A673 (cell line): ENCODE measurements at regions not wholly inside any gene's neighbourhood (a gene's known extent, or its start where the extent isn't known, plus 50 kb on each side); places are given as distances from the start of the nearest gene placed in this dataset.

Experiments used
- EZH2 ChIP-seq: fragments of 200-600 bp; sonication (generic); IDR thresholded peaks from 2 replicates; pipeline ENCODE4 v1.6.1; 2017; ENCODE audit warnings: borderline replicate concordance, low read depth, mild to moderate bottlenecking, mixed read lengths, antibody characterized with exemption, low read length; ENCODE audit not compliant: poor library complexity, severe bottlenecking
- TF ChIP-seq, protein P1 (sequence below): fragments of 300-800, 200-600 bp; sonication (generic); conservative IDR thresholded peaks from 2 replicates; pipeline ENCODE4 v1.5.1; 2017; ENCODE audit warnings: low read depth, mild to moderate bottlenecking, antibody characterized with exemption, low read length, moderate library complexity, mixed read lengths

DNA sequence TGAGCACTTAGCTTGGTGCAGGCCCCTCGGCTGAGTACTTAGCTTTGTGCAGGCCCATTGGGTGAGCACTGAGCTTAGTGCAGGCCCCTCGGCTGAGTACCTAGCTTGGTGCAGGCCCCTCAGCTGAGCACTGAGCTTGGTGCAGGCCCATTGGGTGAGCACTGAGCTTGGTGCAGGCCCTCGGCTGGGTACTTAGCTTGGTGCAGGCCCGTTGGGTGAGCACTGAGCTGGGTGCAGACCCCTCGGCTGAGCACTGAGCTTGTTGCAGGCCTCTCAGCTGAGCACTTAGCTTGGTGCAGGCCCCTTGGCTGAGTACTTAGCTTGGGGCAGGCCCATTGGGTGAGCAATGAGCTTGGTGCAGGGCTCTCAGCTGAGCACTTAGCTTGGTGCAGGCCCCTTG lies 387.1 kb downstream of the THBS2 start:
- TF ChIP-seq, protein P1, sequence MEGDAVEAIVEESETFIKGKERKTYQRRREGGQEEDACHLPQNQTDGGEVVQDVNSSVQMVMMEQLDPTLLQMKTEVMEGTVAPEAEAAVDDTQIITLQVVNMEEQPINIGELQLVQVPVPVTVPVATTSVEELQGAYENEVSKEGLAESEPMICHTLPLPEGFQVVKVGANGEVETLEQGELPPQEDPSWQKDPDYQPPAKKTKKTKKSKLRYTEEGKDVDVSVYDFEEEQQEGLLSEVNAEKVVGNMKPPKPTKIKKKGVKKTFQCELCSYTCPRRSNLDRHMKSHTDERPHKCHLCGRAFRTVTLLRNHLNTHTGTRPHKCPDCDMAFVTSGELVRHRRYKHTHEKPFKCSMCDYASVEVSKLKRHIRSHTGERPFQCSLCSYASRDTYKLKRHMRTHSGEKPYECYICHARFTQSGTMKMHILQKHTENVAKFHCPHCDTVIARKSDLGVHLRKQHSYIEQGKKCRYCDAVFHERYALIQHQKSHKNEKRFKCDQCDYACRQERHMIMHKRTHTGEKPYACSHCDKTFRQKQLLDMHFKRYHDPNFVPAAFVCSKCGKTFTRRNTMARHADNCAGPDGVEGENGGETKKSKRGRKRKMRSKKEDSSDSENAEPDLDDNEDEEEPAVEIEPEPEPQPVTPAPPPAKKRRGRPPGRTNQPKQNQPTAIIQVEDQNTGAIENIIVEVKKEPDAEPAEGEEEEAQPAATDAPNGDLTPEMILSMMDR: no peak
- no peak for TF ChIP-seq EZH2
